Astrocyte of the spinal cord (primary cell): ENCODE measurements at regions not wholly inside any gene's neighbourhood (a gene's known extent, or its start where the extent isn't known, plus 50 kb on each side); places are given as distances from the start of the nearest gene placed in this dataset.

ENCODE experiments used
- DNase-seq: peaks from one replicate; pipeline ENCODE4 v3.0.0; 2011; ENCODE audit warnings: low read depth, low spot score
- H3K4me3 ChIP-seq: 2 replicates; pipeline ENCODE4 v1.5.1; 2011; ENCODE audit warnings: low read depth, mild to moderate bottlenecking, low read length, moderate library complexity
- in situ Hi-C: cut with HindIII; loops from 2 replicates; pipeline ENCODE4 v1.10.0; 2017; ENCODE audit warnings: low sequenced_read_pairs
- TF ChIP-seq, protein P1 (sequence below): IDR thresholded peaks from 2 replicates; pipeline ENCODE4 v1.5.1; 2012; ENCODE audit warnings: low read depth, mild to moderate bottlenecking, low read length, inconsistent platforms

DNA sequence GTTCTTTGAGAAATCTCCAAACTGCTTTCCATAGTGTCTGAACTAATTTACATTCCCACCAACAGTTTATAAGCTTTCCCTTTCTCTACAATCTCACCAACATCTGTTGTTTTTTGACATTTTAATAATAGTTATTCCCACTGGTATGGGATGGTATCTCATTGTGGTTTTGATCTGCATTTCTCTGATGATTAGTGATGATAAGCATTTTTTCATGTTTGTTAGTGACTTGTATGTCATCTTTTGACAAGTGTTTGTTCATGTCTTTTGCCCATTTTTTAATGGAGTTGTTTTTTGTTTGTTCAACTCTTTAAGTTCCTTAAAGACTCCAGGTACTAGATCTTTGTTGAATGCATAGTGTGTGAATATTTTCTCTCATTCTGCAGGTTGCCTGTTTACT lies 116.6 kb upstream of the TSC22D2 start:
- DNase-seq = no peak
- H3K4me3 ChIP-seq = no peak overlapping the region
- TF ChIP-seq, protein P1, sequence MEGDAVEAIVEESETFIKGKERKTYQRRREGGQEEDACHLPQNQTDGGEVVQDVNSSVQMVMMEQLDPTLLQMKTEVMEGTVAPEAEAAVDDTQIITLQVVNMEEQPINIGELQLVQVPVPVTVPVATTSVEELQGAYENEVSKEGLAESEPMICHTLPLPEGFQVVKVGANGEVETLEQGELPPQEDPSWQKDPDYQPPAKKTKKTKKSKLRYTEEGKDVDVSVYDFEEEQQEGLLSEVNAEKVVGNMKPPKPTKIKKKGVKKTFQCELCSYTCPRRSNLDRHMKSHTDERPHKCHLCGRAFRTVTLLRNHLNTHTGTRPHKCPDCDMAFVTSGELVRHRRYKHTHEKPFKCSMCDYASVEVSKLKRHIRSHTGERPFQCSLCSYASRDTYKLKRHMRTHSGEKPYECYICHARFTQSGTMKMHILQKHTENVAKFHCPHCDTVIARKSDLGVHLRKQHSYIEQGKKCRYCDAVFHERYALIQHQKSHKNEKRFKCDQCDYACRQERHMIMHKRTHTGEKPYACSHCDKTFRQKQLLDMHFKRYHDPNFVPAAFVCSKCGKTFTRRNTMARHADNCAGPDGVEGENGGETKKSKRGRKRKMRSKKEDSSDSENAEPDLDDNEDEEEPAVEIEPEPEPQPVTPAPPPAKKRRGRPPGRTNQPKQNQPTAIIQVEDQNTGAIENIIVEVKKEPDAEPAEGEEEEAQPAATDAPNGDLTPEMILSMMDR = no peak
- in situ Hi-C loops = loop anchor here (10.0 kb wide), 1 partner anchor 47 kb away; no protein-coding TSS in a partner anchor

DNA sequence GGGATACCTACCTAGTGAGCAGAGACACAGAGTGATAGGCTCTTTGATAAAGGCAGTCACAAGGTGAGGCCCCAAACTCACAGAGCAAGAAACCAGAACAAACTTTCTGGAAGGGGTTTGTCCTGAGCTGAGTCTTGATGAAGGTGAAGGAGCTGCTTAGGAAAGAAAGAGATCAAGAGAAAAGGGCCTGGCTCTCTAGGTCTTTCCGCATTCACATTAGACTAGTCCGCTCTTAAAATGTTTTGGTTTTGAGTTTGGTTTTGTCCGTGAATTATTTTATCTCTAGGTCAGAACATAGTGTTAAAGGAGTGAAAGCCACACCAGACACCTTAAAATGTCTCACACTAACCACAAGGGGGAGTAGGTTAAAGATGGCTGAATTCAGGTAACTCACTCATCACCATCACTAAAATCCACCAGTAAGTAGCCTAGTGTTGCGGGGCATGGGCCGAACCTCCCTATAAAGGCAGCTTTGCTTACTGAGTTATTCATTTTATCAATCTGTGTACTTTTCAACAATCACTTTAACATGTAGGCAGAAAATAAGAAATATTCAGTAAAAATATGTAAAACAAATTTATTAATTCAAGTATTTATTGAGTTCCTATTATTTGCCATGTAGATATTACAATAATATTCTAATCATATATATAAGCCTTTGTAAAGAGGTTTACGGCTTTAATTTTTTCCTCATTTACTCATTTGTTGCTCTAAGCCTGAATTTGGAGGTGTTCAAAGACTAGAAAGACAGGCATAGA lies 121.5 kb upstream of the TSC22D2 start:
- DNase-seq = peak; percentile 63
- TF ChIP-seq, protein P1 = peak; percentile 51
- in situ Hi-C loops = no loop called here
- no peak overlapping the region for H3K4me3 ChIP-seq

DNA sequence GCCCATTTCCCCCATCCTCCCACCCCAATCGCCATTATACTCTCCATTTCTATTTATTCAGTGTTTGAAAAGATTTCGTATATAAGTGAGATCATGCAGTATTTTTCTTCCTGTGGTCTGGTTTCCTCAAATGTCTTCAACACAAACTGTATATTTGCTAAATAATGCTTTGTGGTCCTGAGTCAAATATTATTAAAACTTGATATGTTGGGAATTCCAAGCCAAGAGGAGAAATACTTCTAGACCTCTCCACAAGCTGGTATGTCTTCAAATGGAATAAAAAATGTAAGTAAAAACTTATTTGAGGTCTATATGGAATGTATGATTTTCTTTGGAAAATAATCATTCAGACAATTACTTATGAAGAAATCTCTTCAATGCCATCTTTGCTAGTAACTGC lies 122.5 kb upstream of the TSC22D2 start:
- H3K4me3 ChIP-seq = no peak overlapping the region
- DNase-seq = no peak
- TF ChIP-seq, protein P1 = no peak
- in situ Hi-C loops = no loop called here

DNA sequence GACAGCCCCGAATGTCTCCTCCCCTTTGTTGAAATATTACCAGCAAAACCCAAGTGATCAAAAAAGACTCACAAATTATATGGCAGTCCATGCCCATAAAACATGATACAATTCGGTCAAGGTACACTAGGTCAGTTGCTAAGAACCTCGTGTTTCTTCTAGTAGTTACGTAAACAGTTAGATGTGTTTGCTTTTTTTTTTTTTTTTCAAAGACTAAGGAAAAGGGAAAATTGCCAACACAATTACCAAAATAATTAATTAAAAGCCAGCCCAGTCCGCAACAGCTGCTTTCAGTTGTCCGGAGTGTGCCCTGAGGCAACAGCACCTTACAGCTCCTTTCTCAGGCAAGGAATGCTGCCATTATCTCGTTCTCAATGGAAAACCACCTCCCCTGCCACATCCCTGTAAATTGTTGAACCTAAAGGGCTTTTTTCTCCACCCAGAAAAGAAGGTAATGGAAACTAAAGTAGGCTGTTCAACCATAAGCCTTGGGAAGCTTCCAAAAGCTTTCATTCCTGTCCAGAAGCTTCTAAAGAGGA lies 129.2 kb upstream of the TSC22D2 start:
- TF ChIP-seq, protein P1 = no peak
- DNase-seq = no peak
- in situ Hi-C loops = no loop called here
- H3K4me3 ChIP-seq = no peak overlapping the region

DNA sequence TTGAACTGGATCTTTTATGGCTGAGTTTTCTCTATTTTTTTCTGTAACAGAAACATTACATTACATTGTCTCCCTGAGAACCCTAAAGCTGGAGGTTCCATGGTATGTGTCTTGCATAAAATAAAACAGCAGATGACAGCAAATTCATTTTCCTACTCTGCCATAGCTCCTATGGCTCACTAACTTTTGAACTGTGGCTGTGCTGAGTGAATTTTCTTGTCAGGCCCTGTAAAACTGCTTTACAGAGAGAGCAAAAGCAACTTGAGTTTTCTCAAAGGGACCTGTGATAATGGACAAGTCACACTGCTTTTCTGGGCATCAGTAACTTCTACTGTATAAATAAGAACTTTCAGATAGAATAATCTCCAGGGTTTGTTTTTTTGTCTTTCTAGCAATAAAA lies 129.9 kb upstream of the TSC22D2 start:
- in situ Hi-C loops = no loop called here
- TF ChIP-seq, protein P1 = no peak
- no peak overlapping the region for H3K4me3 ChIP-seq
- DNase-seq = no peak

DNA sequence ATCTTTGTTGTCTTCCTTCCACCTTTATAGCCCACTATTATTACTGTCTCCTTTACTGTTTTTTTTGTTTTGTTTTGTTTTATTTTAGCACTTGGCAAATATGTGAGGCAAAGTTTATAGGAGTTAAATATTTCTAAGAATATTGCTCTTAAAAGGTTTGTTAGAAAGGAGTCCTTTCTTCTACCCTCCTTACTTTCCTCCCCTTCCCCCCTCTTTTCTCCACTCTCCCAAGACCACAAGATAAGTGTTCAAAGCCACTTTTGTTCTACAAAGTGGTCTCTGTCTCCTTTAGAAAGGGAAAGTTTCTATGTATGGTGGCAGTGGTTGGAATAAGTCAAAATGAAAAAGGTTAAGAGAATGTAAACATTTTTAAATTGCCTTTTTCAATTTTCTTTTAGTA lies 130.7 kb upstream of the TSC22D2 start:
- in situ Hi-C loops = no loop called here
- no peak for DNase-seq
- no peak overlapping the region for H3K4me3 ChIP-seq
- TF ChIP-seq, protein P1 = no peak
